ENCODE measurements at regions not wholly inside any gene's neighbourhood (a gene's known extent, or its start where the extent isn't known, plus 50 kb on each side); places are given as distances from the start of the nearest gene placed in this dataset.

DNA sequence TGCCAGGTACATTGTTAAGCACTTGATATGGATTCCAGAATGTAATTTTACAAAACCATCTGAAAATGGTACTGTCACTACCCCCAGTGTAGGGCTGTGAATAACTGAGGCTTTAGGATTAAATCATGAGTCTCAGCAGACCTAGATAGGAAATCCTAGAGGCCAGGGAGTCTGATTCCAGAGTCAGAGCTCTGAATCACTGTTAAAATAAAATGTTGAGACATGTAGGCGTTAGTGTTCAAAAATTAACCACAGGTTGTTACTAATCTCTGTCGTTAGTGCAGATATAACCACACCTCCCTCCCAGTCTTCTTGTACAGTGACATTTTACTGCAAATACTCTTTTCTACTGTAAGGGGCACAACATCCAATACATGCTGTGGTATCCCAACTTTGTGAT is 1828.8 kb downstream of the MAT2B start:
- DNase-seq (ENCODE audit: low read depth, low spot score) (no peak), ATAC-seq (no peak), FAIRE-seq (no peak)
- ChIA-PET RAD21 (ENCODE audit: unreplicated experiment) (no interaction called here), CTCF (no interaction called here), POLR2A (interaction anchor here (0.6 kb wide), 1 partner anchor 1934 kb away, joined by 4 read pairs; no protein-coding TSS in a partner anchor), SMC1A (ENCODE audit: uncharacterized antibody, unreplicated experiment) (interaction anchor here (1.0 kb wide), 1 partner anchor 30 kb away, joined by 6 read pairs; no protein-coding TSS in a partner anchor)
- in situ Hi-C loops (cut with MboI) (no loop called here), intact Hi-C loops (cut with micrococcal nuclease; ENCODE audit: unreplicated experiment) (no loop called here)
- H4K20me1 ChIP-seq (ENCODE audit: control insufficient read depth, insufficient read depth): no peaks in the 10 kb centered on the region
- WGBS (ENCODE audit: insufficient coverage, insufficient replicate concordance, low lambda C conversion rate, missing lambda C conversion rate): 16% methylated on average over 2 of the region's 2 CpGs
- H3K4me1 ChIP-seq (ENCODE audit: control insufficient read depth, insufficient read depth, low read length): no peaks in the 10 kb centered on the region
- no peak overlapping the region for H3K4me2 ChIP-seq (ENCODE audit: control insufficient read depth, insufficient read depth)
- no TSS peak for BruUV-seq (replicated peaks)
- no peak overlapping the region for H2AFZ ChIP-seq (ENCODE audit: control insufficient read depth, low read depth, low read length)
- H3K9ac ChIP-seq (ENCODE audit: control insufficient read depth, insufficient read depth, low read length): no peak overlapping the region
- no peak overlapping the region for H3K27ac ChIP-seq (ENCODE audit: control insufficient read depth, insufficient read depth)
- no peaks in the 10 kb centered on the region for H3K79me2 ChIP-seq (ENCODE audit: control insufficient read depth, insufficient read depth, low read length)
- H3K36me3 ChIP-seq (ENCODE audit: control insufficient read depth in 2 of 2, insufficient read depth in 2 of 2, low read length in 1 of 2): no peaks in the 10 kb centered on the region
- no peaks in the 10 kb centered on the region for H3K27me3 ChIP-seq (replicated peaks in 1 of 2; ENCODE audit: control insufficient read depth in 2 of 2, insufficient read depth in 2 of 2, low read length in 1 of 2)
- no peaks in the 10 kb centered on the region for H3K9me3 ChIP-seq (replicated peaks; ENCODE audit: control insufficient read depth, insufficient read depth, low read length)
- TF ChIP-seq CEBPB (IDR thresholded peaks at IDR 0.05; ENCODE audit: borderline replicate concordance in 1 of 2, low read depth in 2 of 2, low read length in 2 of 2) (no peak), BRCA1 (IDR thresholded peaks at IDR 0.05; ENCODE audit: low read depth, low read length) (no peak), JUNB (IDR thresholded peaks at IDR 0.05) (no peak)
- TF ChIP-seq, protein P1, sequence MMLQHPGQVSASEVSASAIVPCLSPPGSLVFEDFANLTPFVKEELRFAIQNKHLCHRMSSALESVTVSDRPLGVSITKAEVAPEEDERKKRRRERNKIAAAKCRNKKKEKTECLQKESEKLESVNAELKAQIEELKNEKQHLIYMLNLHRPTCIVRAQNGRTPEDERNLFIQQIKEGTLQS (IDR thresholded peaks at IDR 0.05; ENCODE audit: borderline replicate concordance, extremely low read depth, low read depth, low read length): no peak
- H3K4me3 ChIP-seq: no peak overlapping the region

DNA sequence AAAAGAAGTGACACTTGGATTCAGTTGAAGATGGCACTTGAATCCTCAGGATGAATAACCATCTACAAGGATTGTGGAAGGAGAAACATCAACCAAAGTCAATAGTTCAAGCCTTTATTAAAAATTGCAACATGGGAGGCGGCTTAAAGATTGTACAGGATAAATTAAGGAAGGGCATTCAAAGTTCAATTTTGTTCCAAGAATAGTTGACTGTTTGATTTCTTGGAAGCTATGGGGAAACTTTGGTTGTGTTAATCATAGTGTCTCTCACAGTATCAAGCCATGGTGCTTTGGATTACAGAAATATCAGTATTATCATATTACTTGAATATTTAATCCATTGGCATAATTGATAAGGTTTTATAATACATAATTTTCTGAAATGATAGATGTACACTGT is 1844.3 kb downstream of the MAT2B start:
- FAIRE-seq: no peak
- Histone ChIP-seq H3K9me3 (replicated peaks; ENCODE audit: control insufficient read depth, insufficient read depth, low read length) (no peaks in the 10 kb centered on the region), H2AFZ (ENCODE audit: control insufficient read depth, low read depth, low read length) (no peak overlapping the region), H3K4me2 (ENCODE audit: control insufficient read depth, insufficient read depth) (no peak overlapping the region), H3K4me3 (no peak overlapping the region), H3K36me3 (ENCODE audit: control insufficient read depth in 2 of 2, insufficient read depth in 2 of 2, low read length in 1 of 2) (no peaks in the 10 kb centered on the region), H3K9ac (ENCODE audit: control insufficient read depth, insufficient read depth, low read length) (no peak overlapping the region), H3K4me1 (ENCODE audit: control insufficient read depth, insufficient read depth, low read length) (no peaks in the 10 kb centered on the region), H4K20me1 (ENCODE audit: control insufficient read depth, insufficient read depth) (no peaks in the 10 kb centered on the region), H3K27me3 (replicated peaks in 1 of 2; ENCODE audit: control insufficient read depth in 2 of 2, insufficient read depth in 2 of 2, low read length in 1 of 2) (no peaks in the 10 kb centered on the region), H3K27ac (ENCODE audit: control insufficient read depth, insufficient read depth) (no peak overlapping the region), H3K79me2 (ENCODE audit: control insufficient read depth, insufficient read depth, low read length) (no peaks in the 10 kb centered on the region)
- ATAC-seq: no peak
- in situ Hi-C loops (cut with MboI): no loop called here
- BruUV-seq (replicated peaks): no TSS peak
- 0% methylated on average over 1 of the region's 1 CpG for WGBS (ENCODE audit: insufficient coverage, insufficient replicate concordance, low lambda C conversion rate, missing lambda C conversion rate)
- ChIA-PET SMC1A (ENCODE audit: uncharacterized antibody, unreplicated experiment) (interaction anchor here (1.0 kb wide), 1 partner anchor 10 kb away, joined by 3 read pairs; no protein-coding TSS in a partner anchor), POLR2A (no interaction called here), CTCF (no interaction called here), RAD21 (ENCODE audit: unreplicated experiment) (no interaction called here)
- DNase-seq (ENCODE audit: low read depth, low spot score): no peak
- TF ChIP-seq, protein P1 (IDR thresholded peaks at IDR 0.05; ENCODE audit: borderline replicate concordance, extremely low read depth, low read depth, low read length): no peak
- no peak for TF ChIP-seq TCF3 (IDR thresholded peaks at IDR 0.05; ENCODE audit: borderline replicate concordance, insufficient read depth, low read depth, low read length)
- TF ChIP-seq FOXM1 (IDR thresholded peaks at IDR 0.05; ENCODE audit: low read depth, low read length): no peak
- TF ChIP-seq SPI1 (IDR thresholded peaks at IDR 0.05; ENCODE audit: borderline replicate concordance, insufficient read depth, low read depth, low read length): no peak
- no peak for TF ChIP-seq EGR1 (IDR thresholded peaks at IDR 0.05; ENCODE audit: borderline replicate concordance in 1 of 2, low read depth in 2 of 2, low read length in 2 of 2)
- TF ChIP-seq, protein P2, sequence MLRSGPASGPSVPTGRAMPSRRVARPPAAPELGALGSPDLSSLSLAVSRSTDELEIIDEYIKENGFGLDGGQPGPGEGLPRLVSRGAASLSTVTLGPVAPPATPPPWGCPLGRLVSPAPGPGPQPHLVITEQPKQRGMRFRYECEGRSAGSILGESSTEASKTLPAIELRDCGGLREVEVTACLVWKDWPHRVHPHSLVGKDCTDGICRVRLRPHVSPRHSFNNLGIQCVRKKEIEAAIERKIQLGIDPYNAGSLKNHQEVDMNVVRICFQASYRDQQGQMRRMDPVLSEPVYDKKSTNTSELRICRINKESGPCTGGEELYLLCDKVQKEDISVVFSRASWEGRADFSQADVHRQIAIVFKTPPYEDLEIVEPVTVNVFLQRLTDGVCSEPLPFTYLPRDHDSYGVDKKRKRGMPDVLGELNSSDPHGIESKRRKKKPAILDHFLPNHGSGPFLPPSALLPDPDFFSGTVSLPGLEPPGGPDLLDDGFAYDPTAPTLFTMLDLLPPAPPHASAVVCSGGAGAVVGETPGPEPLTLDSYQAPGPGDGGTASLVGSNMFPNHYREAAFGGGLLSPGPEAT (IDR thresholded peaks at IDR 0.05; ENCODE audit: low read depth): no peak
- intact Hi-C loops (cut with micrococcal nuclease; ENCODE audit: unreplicated experiment): no loop called here

Measured in GM12878 (cell line).